ENCODE measurements at regions not wholly inside any gene's neighbourhood (a gene's known extent, or its start where the extent isn't known, plus 50 kb on each side); places are given as distances from the start of the nearest gene placed in this dataset.

DNA sequence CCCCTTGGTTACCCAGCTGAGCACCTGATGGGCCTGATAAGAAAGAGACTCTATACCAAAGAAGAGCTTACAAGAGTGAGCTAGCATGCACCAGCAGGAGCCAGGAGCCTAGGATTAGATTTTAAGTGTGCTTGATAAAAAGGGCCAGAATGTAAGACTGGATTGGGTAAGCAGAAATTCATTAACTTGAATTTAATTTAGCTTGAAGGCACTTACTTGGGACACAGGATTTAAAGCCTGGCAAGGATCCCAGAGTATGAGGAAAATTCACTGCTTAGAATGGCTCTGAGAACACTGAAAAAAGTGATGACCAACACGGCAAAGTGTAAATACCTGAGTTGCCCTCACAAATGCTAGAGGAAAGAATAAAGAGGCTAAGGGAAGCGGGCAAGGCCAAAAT, 91.3 kb upstream of the RBBP8 start:
- DNase-seq (ENCODE audit: low read depth): no peak
- TF ChIP-seq CTCF (IDR thresholded peaks at IDR 0.05; ENCODE audit: low read depth, low read length) (no peak), MAX (IDR thresholded peaks at IDR 0.05; ENCODE audit: low read depth, low read length) (no peak), MYC (IDR thresholded peaks at IDR 0.05; ENCODE audit: low read depth, low read length) (no peak), POLR2A (IDR thresholded peaks at IDR 0.05; ENCODE audit: extremely low read depth, insufficient read length) (no peak)

DNA sequence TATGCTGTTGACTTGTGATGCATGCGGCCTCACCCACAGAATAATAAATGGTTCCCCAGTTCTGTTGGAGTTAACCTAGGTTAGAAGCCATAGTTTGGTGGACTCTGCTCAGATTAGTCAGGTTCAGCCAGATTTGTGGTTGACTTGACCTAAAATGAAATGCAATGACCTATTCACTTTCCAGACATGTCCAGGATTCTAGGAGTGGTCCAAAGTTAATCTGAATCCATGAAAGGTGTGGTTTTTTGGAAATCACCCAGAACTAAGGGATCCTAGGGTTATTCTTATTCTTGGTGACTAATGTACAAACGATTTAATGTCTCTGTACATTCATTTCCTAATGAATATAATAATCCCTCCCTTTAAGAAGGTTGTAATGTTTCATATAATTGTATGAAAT, 88.9 kb upstream of the RBBP8 start:
- no peak for DNase-seq (ENCODE audit: low read depth)
- H3K4me3 ChIP-seq (ENCODE audit: low read depth, low read length): no peak overlapping the region
- TF ChIP-seq MYC (IDR thresholded peaks at IDR 0.05; ENCODE audit: low read depth, low read length) (no peak), MAX (IDR thresholded peaks at IDR 0.05; ENCODE audit: low read depth, low read length) (no peak)

More for the DNA sequence above, 91.3 kb upstream of the RBBP8 start:
- no peak overlapping the region for H3K4me3 ChIP-seq (ENCODE audit: low read depth, low read length)

GRCh38 chr18:22844628-22845027, 88.5 kb upstream of the RBBP8 start:
- H3K4me3 ChIP-seq (ENCODE audit: low read depth, low read length): no peak overlapping the region
- no peak for DNase-seq (ENCODE audit: low read depth)
- TF ChIP-seq POLR2A (IDR thresholded peaks at IDR 0.05; ENCODE audit: extremely low read depth, insufficient read length): no peak
- TF ChIP-seq CTCF (IDR thresholded peaks at IDR 0.05; ENCODE audit: low read depth, low read length): no peak
- TF ChIP-seq MYC (IDR thresholded peaks at IDR 0.05; ENCODE audit: low read depth, low read length): no peak
- TF ChIP-seq MAX (IDR thresholded peaks at IDR 0.05; ENCODE audit: low read depth, low read length): no peak

DNA sequence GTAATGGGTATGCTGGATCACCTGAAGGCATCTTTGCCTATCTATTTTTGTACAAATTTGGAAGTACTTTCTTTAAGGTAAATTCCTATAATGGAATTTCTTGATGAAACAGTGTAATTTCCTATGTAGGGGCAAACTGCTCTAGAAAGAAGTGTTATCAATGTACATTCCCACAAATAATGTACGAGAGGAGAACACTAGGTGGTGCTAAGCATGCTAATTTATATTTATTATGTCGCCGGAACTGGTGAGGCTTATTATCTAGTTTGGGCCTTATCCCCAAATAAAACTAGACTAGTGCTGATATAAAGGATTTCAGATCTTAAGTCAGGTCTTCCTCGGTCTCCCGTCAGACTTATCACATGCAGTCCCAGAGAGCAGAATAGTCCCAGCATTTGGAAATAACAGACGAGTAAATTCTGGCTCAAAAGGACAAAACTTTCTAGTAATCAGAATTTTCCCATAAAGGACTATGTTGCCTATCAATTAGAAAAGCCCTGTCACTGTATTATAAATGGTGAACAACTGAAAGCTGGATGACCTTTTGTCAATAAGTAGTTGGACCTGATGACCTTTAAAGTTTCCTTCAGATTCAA, 86.9 kb upstream of the RBBP8 start:
- TF ChIP-seq CTCF (IDR thresholded peaks at IDR 0.05; ENCODE audit: low read depth, low read length) (peak; percentile 31), MYC (IDR thresholded peaks at IDR 0.05; ENCODE audit: low read depth, low read length) (no peak)
- H3K4me3 ChIP-seq (ENCODE audit: low read depth, low read length): no peak overlapping the region
- peak; percentile 45 for DNase-seq (ENCODE audit: low read depth)

DNA sequence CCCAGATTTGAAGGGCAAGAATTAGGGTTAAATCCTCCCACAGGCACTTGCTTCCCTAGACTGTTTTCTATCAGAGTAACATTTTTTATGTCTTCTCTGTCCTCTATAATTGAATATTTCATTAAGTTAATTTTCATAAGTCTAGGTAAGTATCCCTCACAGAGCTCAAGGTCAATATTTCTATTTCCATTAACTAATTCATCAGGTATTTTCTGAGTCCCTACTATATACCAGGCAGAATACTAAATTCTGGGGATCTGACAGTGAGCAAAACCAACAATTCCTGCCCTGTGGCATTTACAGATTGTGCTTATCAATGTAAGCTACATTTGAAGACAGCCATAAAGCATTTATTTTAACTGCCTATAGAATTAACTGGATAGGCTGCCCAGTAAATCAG, 86.4 kb upstream of the RBBP8 start:
- TF ChIP-seq MYC (IDR thresholded peaks at IDR 0.05; ENCODE audit: low read depth, low read length) (no peak), CTCF (IDR thresholded peaks at IDR 0.05; ENCODE audit: low read depth, low read length) (no peak), POLR2A (IDR thresholded peaks at IDR 0.05; ENCODE audit: extremely low read depth, insufficient read length) (no peak), MAX (IDR thresholded peaks at IDR 0.05; ENCODE audit: low read depth, low read length) (no peak)
- no peak for DNase-seq (ENCODE audit: low read depth)
- H3K4me3 ChIP-seq (ENCODE audit: low read depth, low read length): no peak overlapping the region

- TF ChIP-seq POLR2A (IDR thresholded peaks at IDR 0.05; ENCODE audit: extremely low read depth, insufficient read length): no peak
- no peak for TF ChIP-seq MYC (IDR thresholded peaks at IDR 0.05; ENCODE audit: low read depth, low read length)
- TF ChIP-seq MAX (IDR thresholded peaks at IDR 0.05; ENCODE audit: low read depth, low read length): no peak
- no peak for TF ChIP-seq CTCF (IDR thresholded peaks at IDR 0.05; ENCODE audit: low read depth, low read length)
- no peak overlapping the region for H3K4me3 ChIP-seq (ENCODE audit: low read depth, low read length)
- no peak for DNase-seq (ENCODE audit: low read depth)
These were observed 85.7 kb upstream of the RBBP8 start for GRCh38 chr18:22847392-22847791.
